H9 (cell line): ENCODE measurements at regions not wholly inside any gene's neighbourhood (a gene's known extent, or its start where the extent isn't known, plus 50 kb on each side); places are given as distances from the start of the nearest gene placed in this dataset.

Experiments used
- DNase-seq: peaks from one replicate; pipeline ENCODE4 v3.0.0-alpha.2; 2017
- H2AFZ ChIP-seq: one replicate; pipeline ENCODE4 v1.6.1; 2013; ENCODE audit warnings: mild to moderate bottlenecking, low read length, control low read depth, moderate library complexity
- H2AK5ac ChIP-seq: 2 replicates; pipeline ENCODE4 v1.6.1; 2013; ENCODE audit warnings: low read length, control low read depth, mixed read lengths; ENCODE audit not compliant: insufficient read length
- H2BK120ac ChIP-seq: one replicate; pipeline ENCODE4 v1.6.1; 2013; ENCODE audit warnings: low read depth, mild to moderate bottlenecking, low read length, control low read depth, inconsistent platforms; ENCODE audit not compliant: poor library complexity, severe bottlenecking
- H2BK12ac ChIP-seq: 2 replicates; pipeline ENCODE4 v1.6.1; 2013; ENCODE audit warnings: low read length, control low read depth, mixed read lengths, low read depth; ENCODE audit not compliant: insufficient read length
- H2BK15ac ChIP-seq: 2 replicates; pipeline ENCODE4 v1.6.1; 2013; ENCODE audit warnings: low read depth, low read length, control low read depth
- H2BK20ac ChIP-seq: one replicate; pipeline ENCODE4 v1.6.1; 2013; ENCODE audit warnings: low read depth, mild to moderate bottlenecking, low read length, control low read depth, inconsistent platforms; ENCODE audit not compliant: poor library complexity, severe bottlenecking
- H2BK5ac ChIP-seq: 2 replicates; pipeline ENCODE4 v1.6.1; 2013; ENCODE audit warnings: low read length, control low read depth, mixed read lengths; ENCODE audit not compliant: insufficient read length
- H3K14ac ChIP-seq: 2 replicates; pipeline ENCODE4 v1.6.1; 2013; ENCODE audit warnings: low read length, control low read depth; ENCODE audit not compliant: insufficient read depth
- H3K18ac ChIP-seq: 2 replicates; pipeline ENCODE4 v1.6.1; 2013; ENCODE audit warnings: low read depth, mild to moderate bottlenecking, mixed read lengths, low read length, control low read depth; ENCODE audit not compliant: insufficient read length
- H3K23ac ChIP-seq: 2 replicates; pipeline ENCODE4 v1.6.1; 2013; ENCODE audit warnings: low read length, control low read depth, mixed read lengths, low read depth; ENCODE audit not compliant: insufficient read length
- H3K23me2 ChIP-seq: 2 replicates; pipeline ENCODE4 v1.6.1; 2013; ENCODE audit warnings: low read depth, mild to moderate bottlenecking, mixed read lengths, low read length, control low read depth; ENCODE audit not compliant: insufficient read length, poor library complexity, severe bottlenecking
- H3K27ac ChIP-seq: 2 replicates; pipeline ENCODE4 v1.5.1; 2013; ENCODE audit warnings: low read length, control low read depth, mixed read lengths, low read depth; ENCODE audit not compliant: insufficient read length
- H3K27me3 ChIP-seq: 2 replicates; pipeline ENCODE4 v1.6.1; 2013; ENCODE audit warnings: low read length, control low read depth, inconsistent platforms; ENCODE audit not compliant: insufficient read depth
- H3K4ac ChIP-seq: 2 replicates; pipeline ENCODE4 v1.6.1; 2013; ENCODE audit warnings: low read depth, mild to moderate bottlenecking, control low read depth, inconsistent platforms, low read length, moderate library complexity
- H3K4me1 ChIP-seq: 2 replicates; pipeline ENCODE4 v1.6.1; 2013; ENCODE audit warnings: low read length, control low read depth, inconsistent platforms; ENCODE audit not compliant: insufficient read depth
- H3K4me2 ChIP-seq: 2 replicates; pipeline ENCODE4 v1.6.1; 2013; ENCODE audit warnings: low read length, control low read depth, mixed read lengths; ENCODE audit not compliant: insufficient read length, insufficient read depth
- H3K56ac ChIP-seq: 2 replicates; pipeline ENCODE4 v1.6.1; 2013; ENCODE audit warnings: low read depth, mild to moderate bottlenecking, mixed read lengths, low read length, control low read depth; ENCODE audit not compliant: insufficient read length
- H3K79me1 ChIP-seq: 2 replicates; pipeline ENCODE4 v1.6.1; 2013; ENCODE audit warnings: low read depth, mild to moderate bottlenecking, moderate library complexity, low read length, control low read depth, inconsistent platforms; ENCODE audit not compliant: insufficient read depth, poor library complexity, severe bottlenecking
- H3K79me2 ChIP-seq: 2 replicates; pipeline ENCODE4 v1.6.1; 2013; ENCODE audit warnings: low read length, control low read depth, inconsistent platforms; ENCODE audit not compliant: insufficient read depth
- H3K9ac ChIP-seq: 2 replicates; pipeline ENCODE4 v1.6.1; 2013; ENCODE audit warnings: low read length, control low read depth, mixed read lengths; ENCODE audit not compliant: insufficient read length; ENCODE audit errors: extremely low read depth
- H3K9me3 ChIP-seq: one replicate; pipeline ENCODE4 v1.6.1; 2013; ENCODE audit warnings: low read depth, low read length, inconsistent platforms; ENCODE audit not compliant: control insufficient read depth
- H3T11ph ChIP-seq: one replicate; pipeline ENCODE4 v1.6.1; 2013; ENCODE audit warnings: mild to moderate bottlenecking, low read length, control low read depth, inconsistent platforms
- H4K20me1 ChIP-seq: one replicate; pipeline ENCODE4 v1.6.1; 2013; ENCODE audit not compliant: control insufficient read depth, insufficient read length, insufficient read depth
- H4K5ac ChIP-seq: 2 replicates; pipeline ENCODE4 v1.6.1; 2013; ENCODE audit warnings: low read depth, mild to moderate bottlenecking, mixed read lengths, low read length, control low read depth; ENCODE audit not compliant: insufficient read length
- H4K8ac ChIP-seq: replicated peaks from 2 replicates; pipeline ENCODE4 v1.6.1; 2013; ENCODE audit warnings: low read length, control low read depth, mixed read lengths, low read depth; ENCODE audit not compliant: insufficient read length
- H4K91ac ChIP-seq: 2 replicates; pipeline ENCODE4 v1.6.1; 2013; ENCODE audit warnings: low read depth, mild to moderate bottlenecking, moderate library complexity, mixed read lengths, low read length, control low read depth; ENCODE audit not compliant: insufficient read length
- H3K27ac Mint-ChIP-seq, 3 experiments: 2 replicates in 2 of 3; 3 replicates in 1 of 3; pipeline ENCODE4 v1.8.0; 2020 to 2021; ENCODE audit warnings: mixed read lengths in 3 of 3, mild to moderate bottlenecking in 1 of 3, moderate library complexity in 1 of 3
- H3K27me3 Mint-ChIP-seq: 2 replicates; pipeline ENCODE4 v1.8.0; 2021; ENCODE audit warnings: low read depth, mild to moderate bottlenecking, moderate library complexity, mixed read lengths
- H3K36me3 Mint-ChIP-seq, 3 experiments: 2 replicates in 2 of 3; 3 replicates in 1 of 3; pipeline ENCODE4 v1.8.0; 2020 to 2021; ENCODE audit warnings: low read depth in 3 of 3, mixed read lengths in 3 of 3; ENCODE audit not compliant: insufficient read depth in 1 of 3
- H3K4me1 Mint-ChIP-seq, 2 experiments: 2 replicates each; pipeline ENCODE4 v1.8.0; 2020; ENCODE audit warnings: mixed read lengths in 2 of 2
- H3K4me3 Mint-ChIP-seq, 2 experiments: 2 replicates in 1 of 2; 3 replicates in 1 of 2; pipeline ENCODE4 v1.8.0; 2020 to 2021; ENCODE audit warnings: mild to moderate bottlenecking in 2 of 2, mixed read lengths in 2 of 2, moderate library complexity in 1 of 2
- H3K9me3 Mint-ChIP-seq, 2 experiments: 2 replicates in 1 of 2; 3 replicates in 1 of 2; pipeline ENCODE4 v1.8.0; 2020; ENCODE audit warnings: mild to moderate bottlenecking in 2 of 2, mixed read lengths in 2 of 2, moderate library complexity in 1 of 2
- WGBS: extraction: QIAGEN DNeasy Blood & Tissue Kit; methylation state at CpG from one replicate; pipeline ENCODE4 v1.1.7; 2013; ENCODE audit warnings: missing lambda C conversion rate, low lambda C conversion rate, mixed read lengths; ENCODE audit not compliant: insufficient read length; ENCODE audit errors: extremely low coverage; 5-methylcytosine and 5-hydroxymethylcytosine counted together
- TF ChIP-seq, protein P1 (sequence below): fragments of 200-600 bp; sonication (generic); conservative IDR thresholded peaks from 3 replicates; pipeline ENCODE4 v1.8.0; 2021; ENCODE audit warnings: antibody characterized with exemption, mild to moderate bottlenecking

DNA sequence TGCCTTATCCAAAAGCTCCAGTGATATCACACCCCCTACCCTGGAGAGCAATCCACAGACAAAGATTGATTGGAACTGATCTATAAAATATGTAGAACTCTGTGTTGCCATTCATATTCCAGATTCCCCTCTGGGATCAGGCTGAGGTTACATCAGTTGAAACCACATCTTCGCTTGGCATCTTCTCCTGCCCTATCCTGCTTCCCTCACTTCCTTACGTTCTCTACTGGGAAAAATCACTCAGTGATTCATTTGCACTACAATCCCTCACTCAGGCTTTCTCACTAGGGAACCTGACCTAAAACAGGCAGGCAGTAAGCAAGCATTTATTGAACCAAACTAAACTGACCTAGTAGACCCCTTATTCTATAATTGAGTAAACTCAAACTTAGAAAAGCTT is 111.7 kb downstream of the ESM1 start:
- Histone ChIP-seq H3K18ac (no peak overlapping the region), H3K23me2 (no peaks in the 10 kb centered on the region), H4K5ac (no peak overlapping the region), H3K79me1 (no peaks in the 10 kb centered on the region), H3K9me3 (no peaks in the 10 kb centered on the region), H3K23ac (no peak overlapping the region), H3K4ac (no peak overlapping the region), H2AK5ac (no peak overlapping the region), H3K27ac (no peak overlapping the region), H3K14ac (no peak overlapping the region), H2BK5ac (no peak overlapping the region), H3K4me2 (no peak overlapping the region), H2BK120ac (no peak overlapping the region), H2AFZ (no peak overlapping the region), H2BK15ac (no peak overlapping the region), H3K27me3 (no peaks in the 10 kb centered on the region), H4K91ac (no peak overlapping the region), H4K20me1 (no peaks in the 10 kb centered on the region), H4K8ac (no peak overlapping the region), H3K56ac (no peak overlapping the region), H3K4me1 (peaks cover 3% of the 10 kb centered on the region; the same call in 1 of the 2 replicates), H2BK20ac (no peak overlapping the region), H3K9ac (no peak overlapping the region), H2BK12ac (no peak overlapping the region), H3T11ph (no peak overlapping the region), H3K79me2 (no peaks in the 10 kb centered on the region)
- TF ChIP-seq, protein P1, sequence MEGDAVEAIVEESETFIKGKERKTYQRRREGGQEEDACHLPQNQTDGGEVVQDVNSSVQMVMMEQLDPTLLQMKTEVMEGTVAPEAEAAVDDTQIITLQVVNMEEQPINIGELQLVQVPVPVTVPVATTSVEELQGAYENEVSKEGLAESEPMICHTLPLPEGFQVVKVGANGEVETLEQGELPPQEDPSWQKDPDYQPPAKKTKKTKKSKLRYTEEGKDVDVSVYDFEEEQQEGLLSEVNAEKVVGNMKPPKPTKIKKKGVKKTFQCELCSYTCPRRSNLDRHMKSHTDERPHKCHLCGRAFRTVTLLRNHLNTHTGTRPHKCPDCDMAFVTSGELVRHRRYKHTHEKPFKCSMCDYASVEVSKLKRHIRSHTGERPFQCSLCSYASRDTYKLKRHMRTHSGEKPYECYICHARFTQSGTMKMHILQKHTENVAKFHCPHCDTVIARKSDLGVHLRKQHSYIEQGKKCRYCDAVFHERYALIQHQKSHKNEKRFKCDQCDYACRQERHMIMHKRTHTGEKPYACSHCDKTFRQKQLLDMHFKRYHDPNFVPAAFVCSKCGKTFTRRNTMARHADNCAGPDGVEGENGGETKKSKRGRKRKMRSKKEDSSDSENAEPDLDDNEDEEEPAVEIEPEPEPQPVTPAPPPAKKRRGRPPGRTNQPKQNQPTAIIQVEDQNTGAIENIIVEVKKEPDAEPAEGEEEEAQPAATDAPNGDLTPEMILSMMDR: no peak
- Mint-ChIP-seq H3K4me1 (peaks cover 28 to 32% of the 10 kb centered on the region in 2 experiments), H3K4me3 (no peak overlapping the region), H3K9me3 (no peaks in the 10 kb centered on the region), H3K36me3 (no peaks in the 10 kb centered on the region), H3K27ac (no peak overlapping the region), H3K27me3 (peaks cover 6% of the 10 kb centered on the region)
- no CpG with 5 or more reads among the region's 2 CpGs for WGBS
- DNase-seq: no peak
